Esophagus muscularis mucosa (tissue), 4 donors: ENCODE measurements at regions not wholly inside any gene's neighbourhood (a gene's known extent, or its start where the extent isn't known, plus 50 kb on each side); places are given as distances from the start of the nearest gene placed in this dataset.

Experiments used
- CTCF ChIP-seq, 3 experiments: fragments of 200-600 bp in 2 of 3; fragments of 450-650 bp in 1 of 3; sonication (generic) in 2 of 3; IDR thresholded peaks; one replicate each; pipeline ENCODE4 v1.5.1; 2017 to 2019; ENCODE audit warnings: antibody characterized with exemption in 3 of 3, mild to moderate bottlenecking in 2 of 3, moderate library complexity in 1 of 3
- EP300 ChIP-seq: sonication (generic); formaldehyde crosslinking; IDR thresholded peaks from one replicate; pipeline ENCODE4 v1.6.1; 2017; ENCODE audit warnings: antibody characterized with exemption
- POLR2A ChIP-seq: fragments of 450-650 bp; IDR thresholded peaks from one replicate; pipeline ENCODE4 v1.6.1; 2017; ENCODE audit warnings: antibody characterized with exemption, moderate library complexity, mild to moderate bottlenecking, low read depth
- POLR2AphosphoS5 ChIP-seq, 2 donors: sonication (generic); formaldehyde crosslinking; IDR thresholded peaks; one replicate each; pipeline ENCODE4 v1.6.1; 2017; ENCODE audit warnings: antibody characterized with exemption in 2 of 2

- no peak for TF ChIP-seq EP300
- no peak for TF ChIP-seq CTCF (IDR thresholded peaks at IDR 0.05)
- TF ChIP-seq POLR2AphosphoS5 (IDR thresholded peaks at IDR 0.05): no peak
- no peak for TF ChIP-seq POLR2A
Measured at GRCh38 chr12:107378609-107379008, 285.3 kb upstream of the CRY1 start.
